ENCODE measurements at regions not wholly inside any gene's neighbourhood (a gene's known extent, or its start where the extent isn't known, plus 50 kb on each side); places are given as distances from the start of the nearest gene placed in this dataset.

GRCh38 chr5:81817086-81817485, 66.2 kb upstream of the SSBP2 start:
- POLR2A ChIA-PET = no interaction called here
- Histone ChIP-seq H3K36me3 (ENCODE audit: control insufficient read depth in 4 of 4, insufficient read depth in 4 of 4, low read length in 3 of 4) (no peaks in the 10 kb centered on the region), H3K27ac (ENCODE audit: insufficient read depth in 1 of 2, low read depth in 1 of 2, low read length in 2 of 2, poor library complexity in 1 of 2, severe bottlenecking in 2 of 2) (peak overlapping the region in 1 of 2 experiments; percentile 60), H3K9me3 (ENCODE audit: control extremely low read depth in 1 of 5, control insufficient read depth in 4 of 5, insufficient read depth in 2 of 5, low read depth in 1 of 5, low read length in 4 of 5) (no peaks in the 10 kb centered on the region), H3K4me3 (ENCODE audit: control insufficient read depth in 1 of 7, extremely low read depth in 1 of 7, insufficient read depth in 4 of 7, low read depth in 2 of 7, low read length in 6 of 7) (peak overlapping the region in 1 of 7 experiments; percentile 1), H3K27me3 (replicated peaks in 2 of 5; ENCODE audit: control insufficient read depth in 4 of 5, insufficient read depth in 5 of 5, low read length in 4 of 5) (no peaks in the 10 kb centered on the region), H3K4me1 (ENCODE audit: control extremely low read depth in 1 of 4, control insufficient read depth in 4 of 4, insufficient read depth in 4 of 4, low read length in 3 of 4) (peaks cover 24 to 48% (median 42%) of the 10 kb centered on the region in 4 experiments)
- 94% methylated on average over 3 of the region's 3 CpGs for WGBS (ENCODE audit: insufficient coverage)
- CTCF ChIA-PET = interaction anchor here (1.0 to 2.0 kb wide), 4 partner anchors 10 to 55 kb away, joined by 3 to 6 read pairs (median 4); no protein-coding TSS in a partner anchor
- DNase-seq = no peak

- no peak for DNase-seq
- ChIA-PET CTCF (interaction anchor here (1.0 to 1.2 kb wide), 3 partner anchors 9 to 36 kb away, joined by 3 to 4 read pairs (median 3); no protein-coding TSS in a partner anchor), POLR2A (no interaction called here)
- Histone ChIP-seq H3K9me3 (ENCODE audit: control extremely low read depth in 1 of 5, control insufficient read depth in 4 of 5, insufficient read depth in 2 of 5, low read depth in 1 of 5, low read length in 4 of 5) (no peaks in the 10 kb centered on the region), H3K27ac (ENCODE audit: insufficient read depth in 1 of 2, low read depth in 1 of 2, low read length in 2 of 2, poor library complexity in 1 of 2, severe bottlenecking in 2 of 2) (no peak overlapping the region), H3K36me3 (ENCODE audit: control insufficient read depth in 4 of 4, insufficient read depth in 4 of 4, low read length in 3 of 4) (no peaks in the 10 kb centered on the region), H3K27me3 (replicated peaks in 2 of 5; ENCODE audit: control insufficient read depth in 4 of 5, insufficient read depth in 5 of 5, low read length in 4 of 5) (no peaks in the 10 kb centered on the region), H3K4me1 (ENCODE audit: control extremely low read depth in 1 of 4, control insufficient read depth in 4 of 4, insufficient read depth in 4 of 4, low read length in 3 of 4) (peaks cover 15 to 33% (median 30%) of the 10 kb centered on the region in 4 experiments), H3K4me3 (ENCODE audit: control insufficient read depth in 1 of 7, extremely low read depth in 1 of 7, insufficient read depth in 4 of 7, low read depth in 2 of 7, low read length in 6 of 7) (no peak overlapping the region)
- WGBS (ENCODE audit: insufficient coverage) = no CpG with 5 or more reads among the region's 3 CpGs
These were observed 64.4 kb upstream of the SSBP2 start for GRCh38 chr5:81815321-81815720.

GRCh38 chr5:81808106-81808505, 57.2 kb upstream of the SSBP2 start:
- peaks cover 0 to 3% (median 0%) of the 10 kb centered on the region in 4 experiments for H3K4me1 ChIP-seq (ENCODE audit: control extremely low read depth in 1 of 4, control insufficient read depth in 4 of 4, insufficient read depth in 4 of 4, low read length in 3 of 4)
- POLR2A ChIA-PET = no interaction called here

GRCh38 chr5:81805086-81805485, 54.2 kb upstream of the SSBP2 start:
- Histone ChIP-seq H3K4me1 (ENCODE audit: control extremely low read depth in 1 of 4, control insufficient read depth in 4 of 4, insufficient read depth in 4 of 4, low read length in 3 of 4) (peaks cover 0 to 6% (median 1%) of the 10 kb centered on the region in 4 experiments), H3K36me3 (ENCODE audit: control insufficient read depth in 4 of 4, insufficient read depth in 4 of 4, low read length in 3 of 4) (no peaks in the 10 kb centered on the region), H3K27me3 (replicated peaks in 2 of 5; ENCODE audit: control insufficient read depth in 4 of 5, insufficient read depth in 5 of 5, low read length in 4 of 5) (no peaks in the 10 kb centered on the region), H3K27ac (ENCODE audit: insufficient read depth in 1 of 2, low read depth in 1 of 2, low read length in 2 of 2, poor library complexity in 1 of 2, severe bottlenecking in 2 of 2) (no peak overlapping the region), H3K9me3 (ENCODE audit: control extremely low read depth in 1 of 5, control insufficient read depth in 4 of 5, insufficient read depth in 2 of 5, low read depth in 1 of 5, low read length in 4 of 5) (peaks cover 0 to 13% (median 3%) of the 10 kb centered on the region in 5 experiments), H3K4me3 (ENCODE audit: control insufficient read depth in 1 of 7, extremely low read depth in 1 of 7, insufficient read depth in 4 of 7, low read depth in 2 of 7, low read length in 6 of 7) (no peak overlapping the region)
- no peak for DNase-seq
- ChIA-PET CTCF (interaction anchor here (1.2 to 1.6 kb wide), 2 partner anchors 22 to 38 kb away, joined by 3 to 5 read pairs; no protein-coding TSS in a partner anchor), POLR2A (no interaction called here)

More at GRCh38 chr5:81808106-81808505, 57.2 kb upstream of the SSBP2 start:
- Histone ChIP-seq H3K4me3 (ENCODE audit: control insufficient read depth in 1 of 7, extremely low read depth in 1 of 7, insufficient read depth in 4 of 7, low read depth in 2 of 7, low read length in 6 of 7) (no peak overlapping the region), H3K27ac (ENCODE audit: insufficient read depth in 1 of 2, low read depth in 1 of 2, low read length in 2 of 2, poor library complexity in 1 of 2, severe bottlenecking in 2 of 2) (no peak overlapping the region), H3K27me3 (replicated peaks in 2 of 5; ENCODE audit: control insufficient read depth in 4 of 5, insufficient read depth in 5 of 5, low read length in 4 of 5) (no peaks in the 10 kb centered on the region), H3K9me3 (ENCODE audit: control extremely low read depth in 1 of 5, control insufficient read depth in 4 of 5, insufficient read depth in 2 of 5, low read depth in 1 of 5, low read length in 4 of 5) (peaks cover 0 to 13% (median 3%) of the 10 kb centered on the region in 5 experiments), H3K36me3 (ENCODE audit: control insufficient read depth in 4 of 4, insufficient read depth in 4 of 4, low read length in 3 of 4) (no peaks in the 10 kb centered on the region)
- DNase-seq = no peak
- CTCF ChIA-PET = interaction anchor here (1.3 kb wide), 1 partner anchor 22 kb away, joined by 3 read pairs; no protein-coding TSS in a partner anchor

- ChIA-PET POLR2A (no interaction called here), CTCF (interaction anchor here (0.6 to 1.4 kb wide), 2 partner anchors 33 to 516 kb away, joined by 3 to 5 read pairs; no protein-coding TSS in a partner anchor)
- Histone ChIP-seq H3K9me3 (ENCODE audit: control extremely low read depth in 1 of 5, control insufficient read depth in 4 of 5, insufficient read depth in 2 of 5, low read depth in 1 of 5, low read length in 4 of 5) (peaks cover 0 to 13% (median 3%) of the 10 kb centered on the region in 5 experiments), H3K27ac (ENCODE audit: insufficient read depth in 1 of 2, low read depth in 1 of 2, low read length in 2 of 2, poor library complexity in 1 of 2, severe bottlenecking in 2 of 2) (no peak overlapping the region), H3K4me3 (ENCODE audit: control insufficient read depth in 1 of 7, extremely low read depth in 1 of 7, insufficient read depth in 4 of 7, low read depth in 2 of 7, low read length in 6 of 7) (no peak overlapping the region), H3K27me3 (replicated peaks in 2 of 5; ENCODE audit: control insufficient read depth in 4 of 5, insufficient read depth in 5 of 5, low read length in 4 of 5) (no peaks in the 10 kb centered on the region), H3K4me1 (ENCODE audit: control extremely low read depth in 1 of 4, control insufficient read depth in 4 of 4, insufficient read depth in 4 of 4, low read length in 3 of 4) (peaks cover 0 to 6% (median 1%) of the 10 kb centered on the region in 4 experiments), H3K36me3 (ENCODE audit: control insufficient read depth in 4 of 4, insufficient read depth in 4 of 4, low read length in 3 of 4) (no peaks in the 10 kb centered on the region)
- DNase-seq = no peak
- 95% methylated on average over 2 of the region's 3 CpGs for WGBS (ENCODE audit: insufficient coverage)
These were observed 52.9 kb upstream of the SSBP2 start for GRCh38 chr5:81803812-81804211.

GRCh38 chr5:81802625-81803024, 51.7 kb upstream of the SSBP2 start:
- H3K9me3 ChIP-seq (ENCODE audit: control extremely low read depth in 1 of 5, control insufficient read depth in 4 of 5, insufficient read depth in 2 of 5, low read depth in 1 of 5, low read length in 4 of 5) = peaks cover 0 to 8% (median 0%) of the 10 kb centered on the region in 5 experiments
- no peak for DNase-seq
- H3K4me3 ChIP-seq (ENCODE audit: control insufficient read depth in 1 of 7, extremely low read depth in 1 of 7, insufficient read depth in 4 of 7, low read depth in 2 of 7, low read length in 6 of 7) = no peak overlapping the region
- ChIA-PET CTCF (interaction anchor here (0.8 to 1.3 kb wide), 2 partner anchors 16 to 54 kb away, joined by 3 read pairs; no protein-coding TSS in a partner anchor), POLR2A (interaction anchor here (0.6 kb wide), 1 partner anchor 11 kb away, joined by 5 read pairs; no protein-coding TSS in a partner anchor)
- no peaks in the 10 kb centered on the region for H3K27me3 ChIP-seq (replicated peaks in 2 of 5; ENCODE audit: control insufficient read depth in 4 of 5, insufficient read depth in 5 of 5, low read length in 4 of 5)
- H3K4me1 ChIP-seq (ENCODE audit: control extremely low read depth in 1 of 4, control insufficient read depth in 4 of 4, insufficient read depth in 4 of 4, low read length in 3 of 4) = peaks cover 0 to 6% (median 1%) of the 10 kb centered on the region in 4 experiments
- 100% methylated on average over 1 of the region's 2 CpGs for WGBS (ENCODE audit: insufficient coverage)
- H3K27ac ChIP-seq (ENCODE audit: insufficient read depth in 1 of 2, low read depth in 1 of 2, low read length in 2 of 2, poor library complexity in 1 of 2, severe bottlenecking in 2 of 2) = no peak overlapping the region
- H3K36me3 ChIP-seq (ENCODE audit: control insufficient read depth in 4 of 4, insufficient read depth in 4 of 4, low read length in 3 of 4) = no peaks in the 10 kb centered on the region

- H3K27ac ChIP-seq (ENCODE audit: insufficient read depth in 1 of 2, low read depth in 1 of 2, low read length in 2 of 2, poor library complexity in 1 of 2, severe bottlenecking in 2 of 2) = no peak overlapping the region
- no peak overlapping the region for H3K4me3 ChIP-seq (ENCODE audit: control insufficient read depth in 1 of 7, extremely low read depth in 1 of 7, insufficient read depth in 4 of 7, low read depth in 2 of 7, low read length in 6 of 7)
- WGBS (ENCODE audit: insufficient coverage) = 100% methylated on average over 1 of the region's 2 CpGs
- H3K27me3 ChIP-seq (replicated peaks in 2 of 5; ENCODE audit: control insufficient read depth in 4 of 5, insufficient read depth in 5 of 5, low read length in 4 of 5) = no peaks in the 10 kb centered on the region
- peaks cover 0 to 6% (median 1%) of the 10 kb centered on the region in 4 experiments for H3K4me1 ChIP-seq (ENCODE audit: control extremely low read depth in 1 of 4, control insufficient read depth in 4 of 4, insufficient read depth in 4 of 4, low read length in 3 of 4)
- no peaks in the 10 kb centered on the region for H3K36me3 ChIP-seq (ENCODE audit: control insufficient read depth in 4 of 4, insufficient read depth in 4 of 4, low read length in 3 of 4)
- peaks cover 0 to 2% (median 0%) of the 10 kb centered on the region in 5 experiments for H3K9me3 ChIP-seq (ENCODE audit: control extremely low read depth in 1 of 5, control insufficient read depth in 4 of 5, insufficient read depth in 2 of 5, low read depth in 1 of 5, low read length in 4 of 5)
- DNase-seq = no peak
- POLR2A ChIA-PET = interaction anchor here (0.6 kb wide), 1 partner anchor 249 kb away, joined by 3 read pairs; no protein-coding TSS in a partner anchor
- CTCF ChIA-PET = interaction anchor here (0.8 to 1.3 kb wide), 2 partner anchors 17 to 54 kb away, joined by 3 read pairs; no protein-coding TSS in a partner anchor
These were observed 51.1 kb upstream of the SSBP2 start for GRCh38 chr5:81802020-81802419.

Data from common myeloid progenitor, CD34-positive (primary cell).